WI38 (cell line): ENCODE measurements at regions not wholly inside any gene's neighbourhood (a gene's known extent, or its start where the extent isn't known, plus 50 kb on each side); places are given as distances from the start of the nearest gene placed in this dataset.

Experiments used
- H3K4me3 ChIP-seq: 2 replicates; pipeline ENCODE4 v1.5.1; 2011; ENCODE audit warnings: low read depth, mild to moderate bottlenecking, control low read depth, low read length
- TF ChIP-seq, protein P1 (sequence below): IDR thresholded peaks from 2 replicates; pipeline ENCODE4 v1.5.1; 2012; ENCODE audit warnings: low read depth, mild to moderate bottlenecking, control low read depth, low read length

DNA sequence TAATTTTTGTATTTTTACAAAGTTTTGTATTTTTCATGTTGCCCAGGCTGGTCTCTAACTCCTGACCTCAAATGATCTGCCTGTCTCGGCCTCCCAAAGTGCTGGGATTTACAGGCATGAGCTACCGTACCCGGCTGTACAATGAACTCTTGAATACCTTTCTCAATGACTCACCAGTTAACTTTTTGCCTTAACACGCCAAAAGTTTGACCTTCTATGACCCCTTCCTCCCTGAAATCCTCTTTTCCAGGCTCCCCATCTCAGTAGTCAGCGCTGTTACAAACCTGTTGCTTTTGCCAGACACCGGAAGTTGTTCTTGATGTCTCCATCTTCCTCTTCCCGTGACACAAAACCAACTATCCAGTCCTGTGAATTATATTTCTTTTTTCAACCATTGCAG is 158.1 kb upstream of the ASIC2 start:
- TF ChIP-seq, protein P1, sequence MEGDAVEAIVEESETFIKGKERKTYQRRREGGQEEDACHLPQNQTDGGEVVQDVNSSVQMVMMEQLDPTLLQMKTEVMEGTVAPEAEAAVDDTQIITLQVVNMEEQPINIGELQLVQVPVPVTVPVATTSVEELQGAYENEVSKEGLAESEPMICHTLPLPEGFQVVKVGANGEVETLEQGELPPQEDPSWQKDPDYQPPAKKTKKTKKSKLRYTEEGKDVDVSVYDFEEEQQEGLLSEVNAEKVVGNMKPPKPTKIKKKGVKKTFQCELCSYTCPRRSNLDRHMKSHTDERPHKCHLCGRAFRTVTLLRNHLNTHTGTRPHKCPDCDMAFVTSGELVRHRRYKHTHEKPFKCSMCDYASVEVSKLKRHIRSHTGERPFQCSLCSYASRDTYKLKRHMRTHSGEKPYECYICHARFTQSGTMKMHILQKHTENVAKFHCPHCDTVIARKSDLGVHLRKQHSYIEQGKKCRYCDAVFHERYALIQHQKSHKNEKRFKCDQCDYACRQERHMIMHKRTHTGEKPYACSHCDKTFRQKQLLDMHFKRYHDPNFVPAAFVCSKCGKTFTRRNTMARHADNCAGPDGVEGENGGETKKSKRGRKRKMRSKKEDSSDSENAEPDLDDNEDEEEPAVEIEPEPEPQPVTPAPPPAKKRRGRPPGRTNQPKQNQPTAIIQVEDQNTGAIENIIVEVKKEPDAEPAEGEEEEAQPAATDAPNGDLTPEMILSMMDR, result no peak
- H3K4me3 ChIP-seq, result no peak overlapping the region

DNA sequence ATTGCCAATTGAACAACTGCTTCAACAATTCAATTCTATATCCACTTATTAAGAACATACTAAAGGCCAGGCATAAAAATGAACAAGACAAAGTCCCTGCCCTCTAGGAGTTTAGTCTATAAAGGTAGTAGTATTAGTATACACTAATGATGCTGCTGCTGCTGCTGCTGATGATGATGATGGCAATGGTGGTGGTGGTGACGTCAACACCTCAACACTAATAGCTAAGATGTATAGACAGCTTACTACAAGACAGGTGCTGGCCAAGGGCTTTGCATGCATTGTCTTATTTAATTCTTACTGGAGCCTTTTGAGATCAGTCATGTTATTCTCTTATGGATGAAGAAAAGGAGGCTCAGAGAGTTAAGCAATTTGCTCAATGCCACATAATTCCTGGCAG is 164.4 kb upstream of the ASIC2 start:
- no peak overlapping the region for H3K4me3 ChIP-seq
- TF ChIP-seq, protein P1, result no peak

DNA sequence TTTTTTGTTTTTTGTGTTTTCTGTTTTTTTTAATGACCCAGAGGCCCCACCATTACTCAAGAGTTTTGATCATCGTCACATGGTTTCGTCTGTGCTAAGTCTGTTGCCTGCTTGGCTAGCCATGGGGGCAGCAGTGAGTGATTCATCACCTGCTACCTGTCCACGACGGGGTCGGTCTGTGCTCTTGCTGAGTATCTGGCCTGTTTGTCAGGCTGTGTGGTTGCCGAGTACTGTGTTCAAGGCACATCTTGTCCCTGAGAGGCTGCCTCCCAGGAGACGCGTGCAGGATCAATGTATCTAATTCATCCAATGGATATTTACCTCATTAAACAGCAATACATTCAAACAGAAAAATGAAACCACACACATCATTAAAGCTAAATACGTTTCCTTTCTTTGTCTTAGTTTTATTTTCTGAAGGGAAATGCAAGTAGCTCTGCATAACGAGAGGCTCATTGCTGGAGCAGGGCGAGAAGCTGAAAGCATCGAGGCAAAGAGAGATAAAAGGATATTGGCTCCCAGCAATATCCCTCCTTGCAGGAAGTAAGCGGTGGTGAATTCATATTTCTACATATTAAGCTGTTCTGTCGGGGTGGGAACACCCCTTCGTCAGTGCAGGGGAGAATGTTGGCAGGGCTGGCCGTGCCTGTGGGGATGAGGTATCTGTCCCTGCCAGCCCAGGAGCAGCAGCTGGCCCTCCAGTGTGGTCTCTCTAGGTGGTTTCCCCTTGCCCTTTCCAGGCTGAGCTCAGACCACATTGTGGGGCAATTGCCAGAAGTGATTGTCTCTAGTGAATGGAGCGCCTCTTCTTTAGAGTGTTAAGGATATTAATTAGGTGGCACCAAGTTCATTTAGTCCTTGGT is 166.2 kb upstream of the ASIC2 start:
- TF ChIP-seq, protein P1, result no peak
- no peak overlapping the region for H3K4me3 ChIP-seq

DNA sequence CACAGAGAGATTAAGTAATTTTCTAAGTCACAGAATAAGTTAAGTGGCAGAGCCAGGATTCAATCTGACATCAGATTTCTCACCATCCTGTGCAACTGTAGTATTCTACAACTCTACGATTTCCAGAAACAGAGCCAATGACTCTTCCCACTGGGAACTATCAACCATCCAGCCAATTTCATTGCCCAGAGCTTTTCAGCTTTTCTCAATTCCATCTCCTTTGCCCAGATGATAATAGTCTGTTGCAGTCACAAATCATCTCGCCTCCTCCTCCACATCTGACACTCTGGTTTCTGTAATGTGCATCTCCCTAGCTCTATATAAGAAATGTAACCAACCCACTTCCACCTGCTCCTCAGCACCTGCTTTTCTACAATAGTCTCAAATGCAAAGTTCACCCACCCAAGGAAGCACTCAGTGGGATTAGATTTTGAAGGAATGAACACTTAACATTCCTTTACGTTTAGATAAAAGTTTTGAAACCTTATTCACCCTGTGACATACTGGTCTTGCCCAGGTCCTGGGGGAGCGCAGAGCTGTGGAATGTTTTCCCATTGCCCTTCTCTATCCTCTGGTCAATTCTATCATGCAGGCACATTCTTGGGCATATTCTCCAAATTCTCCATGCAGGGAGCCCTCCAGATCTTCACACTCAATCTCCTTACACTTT is 167.8 kb upstream of the ASIC2 start:
- TF ChIP-seq, protein P1, result no peak

DNA sequence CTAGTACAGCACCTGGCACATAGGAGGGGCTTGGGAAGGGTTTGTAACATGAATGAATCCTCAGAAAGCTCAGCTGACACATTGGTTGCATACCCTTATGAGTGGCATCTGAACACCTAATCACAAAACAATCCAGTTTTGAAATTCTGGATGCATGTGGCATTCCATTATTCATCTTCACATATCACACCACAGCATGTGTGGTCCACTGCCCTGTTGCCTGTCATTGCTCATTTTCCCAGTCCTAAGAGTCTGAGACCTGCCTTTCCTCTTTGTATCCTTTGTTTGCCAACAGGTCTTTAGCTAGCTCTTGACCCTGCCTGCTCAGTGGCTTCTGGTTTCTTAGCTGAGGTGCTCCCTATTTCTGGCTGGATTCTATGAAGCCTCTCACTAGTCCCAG is 170.8 kb upstream of the ASIC2 start:
- H3K4me3 ChIP-seq, result no peak overlapping the region
- TF ChIP-seq, protein P1, result no peak

More for the DNA sequence above, 167.8 kb upstream of the ASIC2 start:
- H3K4me3 ChIP-seq, result no peak overlapping the region

DNA sequence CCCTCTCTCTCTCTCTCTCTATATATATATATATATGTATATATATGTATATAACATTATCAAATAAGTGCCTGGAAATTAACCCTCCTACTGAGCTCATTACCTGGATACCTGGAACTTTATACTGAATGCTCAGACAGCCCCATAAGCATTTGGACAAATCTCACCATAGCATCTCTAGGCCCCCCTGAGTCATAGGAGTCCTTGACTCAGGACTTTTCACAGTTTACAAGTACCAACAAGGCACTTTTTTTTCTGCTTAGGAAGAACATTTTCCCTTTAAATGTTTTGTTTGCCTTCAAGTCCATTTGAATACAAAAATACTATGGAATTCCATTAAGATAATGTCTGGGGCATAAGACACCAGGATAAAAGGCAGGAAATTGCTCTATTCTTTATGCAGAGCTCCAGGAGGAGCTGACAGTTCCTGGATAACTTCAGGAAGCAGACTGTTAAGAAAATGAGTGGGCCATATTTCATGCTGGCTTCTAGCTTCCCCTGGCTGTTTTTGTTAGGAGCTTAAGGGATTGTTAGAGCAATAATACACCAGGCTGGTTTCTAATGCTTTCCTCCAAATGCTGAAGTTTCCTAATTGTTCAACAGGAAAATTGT is 171.7 kb upstream of the ASIC2 start:
- H3K4me3 ChIP-seq, result no peak overlapping the region
- TF ChIP-seq, protein P1, result no peak

DNA sequence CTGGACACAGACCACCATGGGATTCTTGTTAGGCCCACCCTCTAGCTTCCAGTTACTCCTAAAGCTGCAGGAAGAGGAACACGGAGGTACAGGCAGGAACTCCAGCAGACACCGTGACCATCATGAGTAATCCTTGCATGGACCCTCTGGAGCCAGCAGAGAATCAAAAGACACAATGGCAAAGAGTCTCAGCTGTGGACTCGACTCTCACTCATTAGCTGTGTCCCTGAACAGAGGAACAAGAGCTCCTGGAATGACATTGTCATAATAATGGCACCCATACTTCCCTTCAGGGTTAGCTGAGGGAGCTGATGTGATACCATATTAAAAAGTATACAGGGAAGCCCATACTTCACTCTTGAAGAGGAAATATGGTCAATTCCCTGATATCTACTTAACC is 176.3 kb upstream of the ASIC2 start:
- no peak overlapping the region for H3K4me3 ChIP-seq
- TF ChIP-seq, protein P1, result no peak
